Effector memory CD8-positive, alpha-beta T cell (primary cell): ENCODE measurements at regions not wholly inside any gene's neighbourhood (a gene's known extent, or its start where the extent isn't known, plus 50 kb on each side); places are given as distances from the start of the nearest gene placed in this dataset.

Source experiments
- ATAC-seq: fragments of 150-1000 bp; cut with Tn5 transposase; replicated peaks from 2 replicates; pipeline ENCODE4 v1.10.0; 2021; ENCODE audit warnings: mild to moderate bottlenecking, moderate library complexity
- DNase-seq, 3 experiments: peaks; one replicate each; pipeline ENCODE4 v3.0.0; 2021
- H3K27ac Mint-ChIP-seq, 2 donors: one replicate each; pipeline ENCODE4 v1.8.0; 2022; ENCODE audit warnings: mild to moderate bottlenecking in 2 of 2, mixed read lengths in 2 of 2, moderate library complexity in 2 of 2
- H3K27me3 Mint-ChIP-seq, 2 donors: one replicate each; pipeline ENCODE4 v1.8.0; 2022; ENCODE audit warnings: mixed read lengths in 2 of 2
- H3K36me3 Mint-ChIP-seq: one replicate; pipeline ENCODE4 v1.8.0; 2022; ENCODE audit warnings: mild to moderate bottlenecking, moderate library complexity, mixed read lengths; ENCODE audit not compliant: insufficient read depth
- H3K4me1 Mint-ChIP-seq, 2 donors: one replicate each; pipeline ENCODE4 v1.8.0; 2022; ENCODE audit warnings: low read depth in 2 of 2, mixed read lengths in 2 of 2
- H3K4me3 Mint-ChIP-seq, 2 donors: one replicate each; pipeline ENCODE4 v1.8.0; 2022; ENCODE audit warnings: mild to moderate bottlenecking in 2 of 2, mixed read lengths in 2 of 2, moderate library complexity in 2 of 2
- H3K9me3 Mint-ChIP-seq, 2 donors: one replicate each; pipeline ENCODE4 v1.8.0; 2022; ENCODE audit warnings: mixed read lengths in 2 of 2

DNA sequence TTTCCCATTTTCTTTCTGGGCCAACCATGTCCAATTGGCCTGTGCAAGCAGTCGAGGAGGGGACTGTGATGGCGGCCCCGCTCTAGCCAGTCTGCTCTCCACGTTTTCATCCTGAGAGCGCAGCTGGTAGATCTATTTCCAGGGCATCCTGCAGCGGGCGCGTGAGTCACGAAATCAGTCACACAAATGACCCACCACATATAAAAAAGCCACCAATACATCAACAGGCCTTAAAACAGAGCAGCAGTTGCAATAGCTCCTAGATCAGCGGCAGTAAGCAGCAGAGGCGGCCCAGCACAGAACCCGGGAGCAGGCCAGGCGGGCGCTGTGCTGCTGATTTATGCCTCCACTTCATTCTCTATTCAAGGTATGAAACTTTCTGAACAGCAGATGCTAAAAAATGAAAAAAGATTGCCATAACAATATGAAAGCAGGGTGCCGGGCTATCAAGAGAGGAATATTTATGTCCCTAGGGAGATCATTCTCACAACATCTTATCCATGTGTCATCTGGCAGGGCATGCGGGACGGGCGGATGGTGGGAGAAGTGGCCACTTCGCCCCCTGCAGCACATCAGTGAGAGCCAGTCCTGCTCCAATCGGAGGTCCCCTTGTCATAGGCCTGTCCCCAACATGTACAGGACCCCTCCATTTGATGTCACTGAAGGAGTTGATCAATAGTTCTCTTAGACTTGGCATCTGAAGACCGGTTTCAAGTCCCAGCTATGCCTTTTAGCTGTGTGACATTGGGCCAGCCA lies 98.0 kb upstream of the GPR26 start:
- peaks cover 49 to 78% of the 10 kb centered on the region in 2 donors for H3K27me3 Mint-ChIP-seq
- ATAC-seq (no peak), DNase-seq (no peak)
- H3K36me3 Mint-ChIP-seq, result peaks cover 4% of the 10 kb centered on the region
- H3K9me3 Mint-ChIP-seq, result no peaks in the 10 kb centered on the region
- H3K27ac Mint-ChIP-seq, result no peak overlapping the region
- no peak overlapping the region for H3K4me3 Mint-ChIP-seq
- H3K4me1 Mint-ChIP-seq, result no peaks in the 10 kb centered on the region

DNA sequence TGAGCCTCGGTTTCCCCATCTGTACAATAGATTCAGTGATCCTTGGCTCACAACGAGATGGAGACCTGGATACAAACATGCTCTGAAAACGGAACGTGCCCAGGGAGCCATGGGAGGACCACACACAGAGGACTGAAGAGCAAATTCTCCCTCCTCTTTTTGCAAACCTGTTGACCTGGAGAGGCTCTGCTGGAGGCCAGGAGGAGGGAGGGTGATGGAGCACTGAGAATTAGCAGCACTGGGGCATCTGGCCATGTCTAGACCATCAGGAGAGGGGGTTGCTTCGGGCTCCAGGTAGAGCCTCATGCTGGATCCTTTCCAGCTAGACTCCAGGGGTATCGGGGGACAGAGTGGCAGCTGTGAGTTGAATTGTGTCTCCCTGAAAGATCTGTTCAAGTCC lies 97.4 kb upstream of the GPR26 start:
- DNase-seq (no peak), ATAC-seq (no peak)
- Mint-ChIP-seq H3K9me3 (no peaks in the 10 kb centered on the region), H3K27me3 (peaks cover 44 to 84% of the 10 kb centered on the region in 2 donors), H3K4me1 (no peaks in the 10 kb centered on the region), H3K4me3 (no peak overlapping the region), H3K27ac (no peak overlapping the region), H3K36me3 (peaks cover 4% of the 10 kb centered on the region)

DNA sequence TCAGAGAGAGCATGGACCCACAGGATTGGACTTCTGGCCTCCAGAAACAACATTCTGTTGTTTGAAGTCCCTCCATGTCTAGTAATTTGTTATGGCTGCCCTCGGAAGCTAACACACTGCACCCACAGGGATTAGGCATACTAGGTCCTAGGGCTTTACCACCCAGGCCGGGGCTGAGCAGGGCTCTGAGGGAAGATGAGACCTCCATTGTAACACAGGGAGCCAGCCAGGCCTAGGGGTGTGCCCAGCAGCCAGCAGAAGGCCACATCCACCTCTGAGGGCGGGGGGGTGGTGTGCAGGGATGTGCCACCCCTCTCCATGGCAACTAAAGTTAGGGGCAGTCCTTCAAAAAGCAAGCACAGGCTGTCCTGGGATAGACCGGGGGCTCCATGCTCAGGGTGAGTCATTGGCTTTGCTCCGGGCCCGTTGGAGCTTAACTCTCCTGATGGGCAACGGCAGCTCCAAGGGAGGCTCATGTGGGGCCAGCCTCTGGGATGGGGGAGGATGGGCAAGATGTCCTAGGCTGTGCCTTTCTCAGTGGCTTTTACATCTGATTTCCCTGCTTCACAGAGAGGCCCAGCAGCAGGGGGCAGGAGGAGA lies 96.6 kb upstream of the GPR26 start:
- peaks cover 48 to 90% of the 10 kb centered on the region in 2 donors for H3K27me3 Mint-ChIP-seq
- no peak for ATAC-seq

DNA sequence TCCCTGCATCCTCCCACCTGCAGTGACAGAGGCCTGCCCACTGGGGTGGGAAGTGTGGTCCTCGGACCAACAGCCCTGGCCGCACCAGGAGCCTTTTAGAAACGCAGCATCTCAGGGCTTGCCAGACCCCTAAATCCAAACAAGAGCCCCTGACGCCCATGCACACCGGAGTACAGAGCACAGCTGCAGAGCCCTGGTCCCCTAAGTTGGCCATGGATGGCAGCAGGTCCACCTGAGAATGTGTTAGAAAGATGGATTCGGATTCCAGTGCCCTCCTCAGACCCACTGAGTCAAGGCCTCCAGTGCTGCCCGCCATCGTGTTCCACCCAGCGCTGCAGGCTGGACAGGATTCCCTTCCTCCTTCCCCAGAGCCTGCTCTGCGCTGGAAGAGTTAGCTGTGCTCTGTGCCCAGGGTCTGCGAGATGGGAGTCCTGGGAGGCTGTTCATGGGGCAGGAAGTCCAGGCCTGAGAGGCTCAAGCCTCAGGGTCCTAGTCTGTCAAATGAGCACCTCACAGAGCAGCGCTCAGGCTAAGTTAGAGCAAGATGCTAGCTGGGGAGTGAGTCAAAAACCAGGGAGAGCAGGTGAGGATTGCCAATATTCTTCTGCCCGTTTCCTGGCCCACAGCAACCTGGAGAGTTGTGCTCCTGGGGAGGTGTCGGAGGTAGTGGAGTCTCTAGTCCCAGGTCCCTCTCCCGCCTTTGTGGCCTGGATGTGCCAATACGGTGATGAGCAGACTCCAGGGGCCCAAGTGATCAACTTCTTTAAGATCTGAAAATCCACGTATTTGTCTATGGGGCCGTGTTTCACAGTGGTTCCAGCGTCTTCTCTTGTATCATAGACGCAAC lies 95.9 kb upstream of the GPR26 start:
- no peaks in the 10 kb centered on the region for H3K4me1 Mint-ChIP-seq
- DNase-seq (no peak), ATAC-seq (no peak)
- H3K4me3 Mint-ChIP-seq, result no peak overlapping the region
- peaks cover 4% of the 10 kb centered on the region for H3K36me3 Mint-ChIP-seq
- H3K9me3 Mint-ChIP-seq, result no peaks in the 10 kb centered on the region
- peaks cover 50 to 89% of the 10 kb centered on the region in 2 donors for H3K27me3 Mint-ChIP-seq
- H3K27ac Mint-ChIP-seq, result no peak overlapping the region

More for the DNA sequence above, 96.6 kb upstream of the GPR26 start:
- Mint-ChIP-seq H3K4me3 (no peak overlapping the region), H3K9me3 (no peaks in the 10 kb centered on the region), H3K27ac (no peak overlapping the region), H3K4me1 (no peaks in the 10 kb centered on the region), H3K36me3 (peaks cover 4% of the 10 kb centered on the region)
- DNase-seq, result no peak

DNA sequence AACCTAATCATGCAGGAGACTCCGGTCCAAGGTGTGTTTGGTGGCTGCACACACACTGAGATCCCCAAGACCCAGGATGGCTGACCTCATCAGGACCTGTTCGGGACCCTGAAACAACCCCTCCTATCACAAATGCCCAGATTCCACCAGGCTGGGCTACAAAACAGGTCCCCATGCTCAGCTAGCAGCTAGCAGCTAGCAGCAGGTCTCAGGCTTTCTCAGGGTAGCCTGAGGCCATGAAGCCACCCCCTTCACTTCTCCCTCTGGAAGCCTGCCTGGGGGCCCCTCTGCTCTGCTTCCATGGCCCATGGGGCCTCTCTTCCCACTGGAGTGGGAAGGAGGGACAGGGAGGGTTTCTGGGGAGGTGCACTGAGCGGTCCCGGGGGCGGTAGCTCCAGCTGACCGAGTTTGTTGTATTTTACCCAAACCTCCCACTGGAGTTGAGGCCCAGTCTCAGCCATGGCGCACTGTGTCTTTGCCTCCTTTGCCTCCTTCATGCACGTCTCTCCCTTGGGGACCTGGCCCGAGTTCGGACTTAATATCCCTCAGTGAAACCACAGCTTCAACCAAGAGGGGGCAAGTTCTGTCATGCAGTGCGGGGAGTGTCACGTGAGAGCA lies 95.1 kb upstream of the GPR26 start:
- no peaks in the 10 kb centered on the region for H3K9me3 Mint-ChIP-seq
- peaks cover 4% of the 10 kb centered on the region for H3K36me3 Mint-ChIP-seq
- H3K4me1 Mint-ChIP-seq, result no peaks in the 10 kb centered on the region
- DNase-seq, result no peak
- no peak for ATAC-seq
- H3K27me3 Mint-ChIP-seq, result peaks cover 47 to 81% of the 10 kb centered on the region in 2 donors
- H3K4me3 Mint-ChIP-seq, result no peak overlapping the region
- H3K27ac Mint-ChIP-seq, result no peak overlapping the region

DNA sequence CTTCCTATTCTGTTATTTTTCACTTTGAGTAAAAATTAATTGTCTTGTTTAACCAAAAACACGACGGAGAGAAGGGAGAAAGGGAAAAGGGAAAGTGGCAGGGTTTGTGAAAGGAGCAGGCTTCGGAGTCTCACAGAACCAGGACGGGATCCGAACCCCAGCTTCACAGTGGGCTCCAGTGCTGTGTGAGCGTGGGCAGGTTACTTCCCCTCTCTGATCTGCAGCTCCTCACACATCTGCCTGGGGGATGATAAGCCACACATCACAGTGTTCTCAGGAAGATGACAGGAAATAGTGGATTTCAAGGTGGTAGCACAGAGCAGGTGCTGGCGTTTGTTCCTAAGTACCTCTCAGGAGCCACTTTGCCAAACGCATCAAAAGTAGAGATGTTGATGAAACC lies 94.2 kb upstream of the GPR26 start:
- DNase-seq, result no peak
- ATAC-seq, result no peak
- no peaks in the 10 kb centered on the region for H3K9me3 Mint-ChIP-seq
- no peak overlapping the region for H3K27ac Mint-ChIP-seq
- H3K27me3 Mint-ChIP-seq, result peaks cover 49 to 81% of the 10 kb centered on the region in 2 donors
- H3K4me3 Mint-ChIP-seq, result no peak overlapping the region
- H3K4me1 Mint-ChIP-seq, result no peaks in the 10 kb centered on the region
- peaks cover 4% of the 10 kb centered on the region for H3K36me3 Mint-ChIP-seq

DNA sequence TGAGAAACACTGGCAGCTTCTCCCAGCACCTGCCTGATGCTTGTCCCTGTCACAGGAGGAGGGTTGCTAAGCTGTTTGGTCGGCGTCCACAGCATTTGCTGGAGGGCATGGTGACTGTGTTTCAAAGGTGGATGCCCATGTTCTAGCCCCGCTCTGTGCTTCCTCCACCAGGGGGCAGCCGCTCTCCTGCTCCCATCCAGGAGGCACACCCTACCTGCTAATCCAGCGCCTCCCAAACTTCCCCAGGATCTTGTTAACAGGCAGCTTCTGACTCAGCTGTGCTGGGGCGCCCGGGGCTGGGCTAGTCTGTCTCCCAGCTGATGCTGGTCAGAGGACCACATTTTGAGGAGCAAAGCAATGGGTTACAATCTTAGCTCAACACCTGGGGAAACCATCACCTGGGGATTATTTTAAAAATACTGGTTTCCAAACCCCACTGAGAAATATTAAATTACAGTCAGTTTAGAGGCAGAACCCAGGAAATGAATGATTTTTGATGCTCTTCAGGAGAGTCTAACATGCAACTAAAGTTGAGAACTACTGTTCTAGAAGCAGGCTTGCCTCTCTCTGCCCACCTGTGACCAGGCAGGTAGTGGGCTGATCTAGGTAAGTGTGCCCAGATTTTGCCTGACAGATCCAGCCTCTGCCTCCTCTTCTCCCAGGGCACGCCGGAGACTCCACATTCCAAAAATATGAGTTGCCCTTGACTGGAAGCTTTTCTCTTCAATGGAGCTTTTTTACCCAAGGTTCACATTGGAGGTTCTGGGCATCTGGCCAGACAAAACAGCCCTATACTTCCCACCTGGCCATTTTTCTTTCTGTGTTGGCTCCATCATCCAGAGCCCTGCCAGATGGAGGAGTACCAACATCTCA lies 92.7 kb upstream of the GPR26 start:
- Mint-ChIP-seq H3K27me3 (peaks cover 46 to 81% of the 10 kb centered on the region in 2 donors), H3K4me1 (no peaks in the 10 kb centered on the region), H3K4me3 (no peak overlapping the region), H3K9me3 (no peaks in the 10 kb centered on the region), H3K27ac (no peak overlapping the region), H3K36me3 (peaks cover 4% of the 10 kb centered on the region)
- ATAC-seq (no peak), DNase-seq (no peak)

DNA sequence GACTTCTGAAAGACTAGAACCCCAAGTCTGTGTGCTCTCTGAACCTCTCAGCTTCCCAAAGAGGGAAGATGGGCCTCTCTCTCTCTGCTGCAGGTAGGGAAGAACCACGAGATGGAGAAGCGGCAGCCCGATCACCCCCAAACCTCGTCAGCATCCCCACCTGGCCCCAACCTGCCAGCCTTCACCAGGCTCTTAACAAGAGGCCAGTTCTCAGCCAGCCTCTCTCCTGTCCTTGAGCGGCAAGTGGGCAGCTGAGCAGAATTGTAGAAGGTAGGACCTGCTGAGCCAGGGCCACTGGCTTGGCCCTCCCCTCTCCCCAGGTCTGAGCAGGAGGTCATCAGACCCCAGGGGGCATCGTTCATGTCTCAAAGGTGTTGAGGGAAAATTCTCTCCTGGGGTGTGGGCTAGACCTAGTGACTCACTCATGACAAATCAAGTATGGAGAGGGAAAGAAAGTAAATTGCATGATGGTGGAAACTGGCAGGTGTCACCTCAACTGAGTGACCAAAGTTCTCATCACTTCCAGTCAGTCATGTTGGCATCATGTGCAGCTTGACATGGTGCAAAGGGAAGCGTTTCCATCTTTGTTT lies 92.0 kb upstream of the GPR26 start:
- Mint-ChIP-seq H3K4me3 (no peak overlapping the region), H3K36me3 (peaks cover 4% of the 10 kb centered on the region), H3K27me3 (peaks cover 46 to 80% of the 10 kb centered on the region in 2 donors), H3K9me3 (no peaks in the 10 kb centered on the region), H3K27ac (no peak overlapping the region), H3K4me1 (no peaks in the 10 kb centered on the region)
- ATAC-seq, result no peak
- DNase-seq, result no peak

DNA sequence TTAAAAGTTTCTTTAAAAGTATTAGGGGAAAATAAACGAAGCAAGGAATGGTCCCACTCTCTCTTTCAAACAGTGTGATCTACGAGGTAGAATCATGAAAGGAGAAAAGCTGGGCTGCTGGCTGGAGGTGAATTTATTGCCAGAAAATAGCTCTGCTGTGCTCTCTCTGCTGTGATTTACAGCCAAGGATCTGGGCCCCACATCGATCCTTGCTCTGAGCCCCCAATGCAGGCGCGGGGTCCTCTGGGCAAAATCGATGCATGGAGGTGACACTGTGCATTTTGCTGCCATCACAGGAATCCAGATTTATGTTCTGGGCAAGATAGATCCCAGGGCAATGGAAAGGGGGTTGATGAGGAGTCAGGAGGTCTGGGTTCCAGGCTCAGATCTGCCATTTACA lies 91.0 kb upstream of the GPR26 start:
- no peaks in the 10 kb centered on the region for H3K9me3 Mint-ChIP-seq
- ATAC-seq (no peak), DNase-seq (no peak)
- no peak overlapping the region for H3K4me3 Mint-ChIP-seq
- no peaks in the 10 kb centered on the region for H3K4me1 Mint-ChIP-seq
- no peak overlapping the region for H3K27ac Mint-ChIP-seq
- peaks cover 4% of the 10 kb centered on the region for H3K36me3 Mint-ChIP-seq
- H3K27me3 Mint-ChIP-seq, result peaks cover 39 to 80% of the 10 kb centered on the region in 2 donors

DNA sequence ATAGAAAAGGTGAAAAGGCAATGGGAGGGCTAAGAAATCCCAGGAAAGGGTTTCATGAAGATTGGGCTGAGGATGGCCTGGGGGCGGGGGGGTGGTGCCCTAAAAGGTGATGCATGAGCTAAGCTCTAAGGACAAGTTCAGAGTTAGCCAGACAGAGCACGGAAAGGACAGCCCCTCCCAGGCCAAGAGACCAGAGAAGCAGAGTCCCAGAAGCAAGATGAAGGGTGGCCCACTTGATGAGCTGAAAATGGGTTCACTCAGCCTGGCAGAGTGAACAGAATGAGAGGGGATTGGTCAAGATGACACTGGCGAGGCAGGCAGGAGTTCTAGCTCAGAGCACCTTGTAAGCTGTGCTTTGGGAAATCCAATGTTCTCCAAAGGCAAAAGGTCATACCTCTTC lies 89.4 kb upstream of the GPR26 start:
- H3K4me3 Mint-ChIP-seq, result no peak overlapping the region
- ATAC-seq, result no peak
- H3K9me3 Mint-ChIP-seq, result no peaks in the 10 kb centered on the region
- H3K27ac Mint-ChIP-seq, result no peak overlapping the region
- peaks cover 4% of the 10 kb centered on the region for H3K36me3 Mint-ChIP-seq
- peaks cover 50 to 80% of the 10 kb centered on the region in 2 donors for H3K27me3 Mint-ChIP-seq
- no peak for DNase-seq
- no peaks in the 10 kb centered on the region for H3K4me1 Mint-ChIP-seq

DNA sequence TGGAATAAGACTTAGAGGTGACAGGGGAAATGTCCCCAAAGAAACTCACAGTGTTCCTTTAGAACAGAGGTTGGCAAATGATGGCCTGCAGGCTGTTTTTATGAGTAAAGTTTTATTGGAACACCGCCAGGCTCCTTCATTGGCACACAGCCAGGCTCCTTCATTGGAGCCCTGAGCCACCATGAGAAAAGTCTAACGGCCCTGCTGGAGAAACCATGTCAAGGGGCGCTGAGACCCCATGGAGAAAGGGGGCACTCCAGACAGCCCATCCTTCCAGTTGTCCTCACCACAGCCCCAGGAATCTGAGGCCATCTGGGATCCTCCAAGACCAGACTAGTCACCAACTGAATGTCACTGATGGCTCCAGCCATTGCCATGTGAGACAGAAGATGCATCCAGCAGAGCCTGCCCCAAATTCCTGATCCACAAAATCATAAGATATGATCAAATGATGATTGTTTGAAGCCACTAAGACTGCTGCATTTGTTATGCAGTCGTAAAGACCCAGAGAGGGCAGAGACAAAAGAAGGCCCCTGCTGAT lies 88.2 kb upstream of the GPR26 start:
- Mint-ChIP-seq H3K27ac (no peak overlapping the region), H3K9me3 (no peaks in the 10 kb centered on the region), H3K36me3 (peaks cover 1% of the 10 kb centered on the region), H3K4me3 (no peak overlapping the region), H3K4me1 (no peaks in the 10 kb centered on the region), H3K27me3 (peaks cover 49 to 80% of the 10 kb centered on the region in 2 donors)
- DNase-seq, result no peak
- ATAC-seq, result no peak

DNA sequence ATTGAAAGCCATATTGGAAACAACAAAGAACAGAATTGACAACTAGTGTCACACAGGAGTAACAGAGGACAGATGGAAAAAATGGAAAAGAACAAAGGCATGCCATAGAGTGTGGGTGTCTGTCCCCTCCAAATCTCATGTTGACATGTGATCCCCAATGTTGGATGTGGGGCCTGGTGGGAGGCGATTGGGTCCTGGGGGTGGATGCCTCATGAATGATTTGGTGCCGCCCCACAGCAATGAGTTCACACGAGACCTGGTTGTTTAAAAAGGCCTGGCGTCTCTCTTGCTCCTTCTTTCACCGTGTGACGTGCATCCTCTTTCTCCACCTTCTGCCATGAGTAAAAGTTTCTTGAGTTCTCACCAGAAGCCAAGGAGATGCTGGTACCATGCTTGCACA lies 87.4 kb upstream of the GPR26 start:
- no peaks in the 10 kb centered on the region for H3K9me3 Mint-ChIP-seq
- H3K36me3 Mint-ChIP-seq, result no peaks in the 10 kb centered on the region
- no peaks in the 10 kb centered on the region for H3K4me1 Mint-ChIP-seq
- H3K4me3 Mint-ChIP-seq, result no peak overlapping the region
- peaks cover 56 to 80% of the 10 kb centered on the region in 2 donors for H3K27me3 Mint-ChIP-seq
- no peak overlapping the region for H3K27ac Mint-ChIP-seq
- no peak for ATAC-seq
- no peak for DNase-seq
